GM12892 (cell line): ENCODE measurements at regions not wholly inside any gene's neighbourhood (a gene's known extent, or its start where the extent isn't known, plus 50 kb on each side); places are given as distances from the start of the nearest gene placed in this dataset.

Experiments
- DNase-seq: peaks from one replicate; pipeline ENCODE4 v3.0.0; 2011; ENCODE audit not compliant: insufficient read length
- FAIRE-seq: peaks from 2 replicates; lab custom pipeline; 2011; peaks lifted over from hg19 to GRCh38; lab: Jason Lieb, UNC
- POLR2A ChIP-seq: IDR thresholded peaks from 2 replicates; pipeline ENCODE4 v1.6.1; 2011; ENCODE audit warnings: low read depth, low read length, control low read depth
- POLR2AphosphoS5 ChIP-seq: IDR thresholded peaks from 2 replicates; pipeline ENCODE4 v1.6.1; 2011; ENCODE audit warnings: low read depth, low read length, control low read depth
- TAF1 ChIP-seq: IDR thresholded peaks from 2 replicates; pipeline ENCODE4 v1.6.1; 2011; ENCODE audit warnings: low read depth, mild to moderate bottlenecking, control low read depth, low read length, borderline replicate concordance

DNA sequence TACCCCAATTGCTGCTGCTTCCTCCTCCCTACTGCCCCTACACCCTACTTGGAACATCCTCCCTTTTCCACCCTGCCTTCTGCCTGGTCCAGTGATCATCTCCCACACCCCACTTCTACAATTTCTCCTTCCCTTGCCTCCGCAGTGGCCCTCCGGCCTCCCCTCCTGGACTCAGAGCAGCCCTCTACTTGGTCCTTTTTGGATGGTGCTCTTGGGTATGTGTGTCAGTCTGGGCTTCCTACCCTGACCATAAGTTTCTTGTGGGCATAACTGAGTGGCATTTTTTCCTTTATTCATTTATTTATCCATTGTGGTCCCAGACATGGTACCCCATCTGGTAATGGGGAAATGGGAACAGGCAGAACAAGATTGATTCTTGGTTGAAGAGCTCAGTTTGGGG is 111.4 kb upstream of the NAV2 start:
- no peak for FAIRE-seq
- TF ChIP-seq TAF1: no peak
- TF ChIP-seq POLR2AphosphoS5: no peak
- no peak for TF ChIP-seq POLR2A

DNA sequence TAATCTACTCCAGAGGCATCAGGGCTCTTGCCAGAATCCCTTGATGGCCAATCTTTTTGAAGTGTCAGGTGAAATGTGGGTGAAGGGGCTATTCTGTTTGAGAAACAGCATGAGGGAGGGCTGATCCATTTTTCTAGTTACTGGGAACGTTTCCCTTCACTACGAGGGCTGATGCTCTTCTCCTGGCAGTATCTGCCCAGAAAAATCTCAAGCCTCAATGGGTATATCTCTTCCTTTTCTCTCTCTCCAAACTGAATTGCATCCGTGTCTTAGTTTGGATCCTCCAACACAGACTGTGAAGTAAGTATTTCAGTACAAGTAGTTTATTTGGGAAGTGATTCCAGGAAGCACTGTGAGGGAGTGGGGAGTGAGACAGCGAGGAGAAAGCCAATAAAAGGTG is 113.0 kb upstream of the NAV2 start:
- DNase-seq (no peak), FAIRE-seq (no peak)
- TF ChIP-seq TAF1 (no peak), POLR2AphosphoS5 (no peak), POLR2A (no peak)

More for the DNA sequence above, 111.4 kb upstream of the NAV2 start:
- DNase-seq: no peak

DNA sequence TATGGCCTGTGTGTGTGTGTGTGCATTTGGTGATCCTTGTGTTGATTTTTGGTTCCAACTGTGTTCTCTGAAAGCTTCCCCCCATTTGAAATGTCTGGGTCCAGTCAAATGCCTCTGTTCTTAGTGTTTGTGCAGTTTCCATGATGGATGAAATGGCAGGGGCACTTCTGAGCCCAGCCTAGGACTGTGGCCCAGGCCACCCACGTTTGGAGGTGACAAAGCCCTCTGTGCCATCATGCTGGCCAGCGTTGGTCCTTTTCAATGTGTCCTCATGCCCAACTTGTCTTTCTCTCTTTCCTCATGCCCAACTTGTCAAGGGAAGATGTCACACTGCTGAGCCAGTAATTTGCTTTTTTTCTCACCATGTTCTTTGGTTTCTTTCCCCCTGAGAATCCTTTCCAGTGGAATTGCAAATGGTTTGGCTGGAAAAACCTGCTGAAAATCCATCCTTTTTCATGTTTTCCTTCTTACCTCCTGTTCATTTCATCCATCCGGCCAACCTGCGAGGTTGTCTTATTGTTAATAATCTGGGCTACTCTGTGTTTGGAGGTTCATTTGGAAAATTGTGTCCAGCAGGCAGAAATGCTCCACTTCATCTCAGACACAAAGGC is 113.7 kb upstream of the NAV2 start:
- FAIRE-seq: no peak
- no peak for TF ChIP-seq POLR2AphosphoS5
- TF ChIP-seq POLR2A: no peak
- no peak for TF ChIP-seq TAF1
- no peak for DNase-seq

DNA sequence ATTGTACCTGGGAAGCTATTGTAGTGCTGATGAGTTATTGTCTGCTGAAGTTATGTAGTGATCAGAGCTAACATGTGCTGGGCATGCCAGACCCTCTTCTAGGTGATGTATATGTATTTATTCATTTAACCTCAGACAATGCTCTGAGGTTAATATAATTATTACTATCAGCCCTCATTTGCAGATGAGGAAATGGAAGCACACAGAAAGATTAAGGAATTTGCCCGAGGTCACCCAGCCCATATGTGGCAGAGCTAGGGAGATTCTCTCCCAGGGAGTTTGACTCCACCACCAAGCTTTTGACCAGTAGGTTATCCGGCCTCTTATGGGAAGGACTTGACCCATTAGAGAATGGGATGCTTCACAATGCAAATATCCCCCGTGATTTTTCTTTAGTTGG is 114.2 kb upstream of the NAV2 start:
- no peak for FAIRE-seq
- no peak for DNase-seq
- no peak for TF ChIP-seq POLR2A
- no peak for TF ChIP-seq POLR2AphosphoS5
- no peak for TF ChIP-seq TAF1

- FAIRE-seq: no peak
- DNase-seq: no peak
- no peak for TF ChIP-seq TAF1
- no peak for TF ChIP-seq POLR2A
- no peak for TF ChIP-seq POLR2AphosphoS5
Observed at GRCh38 chr11:19597876-19598275, 114.8 kb upstream of the NAV2 start.

DNA sequence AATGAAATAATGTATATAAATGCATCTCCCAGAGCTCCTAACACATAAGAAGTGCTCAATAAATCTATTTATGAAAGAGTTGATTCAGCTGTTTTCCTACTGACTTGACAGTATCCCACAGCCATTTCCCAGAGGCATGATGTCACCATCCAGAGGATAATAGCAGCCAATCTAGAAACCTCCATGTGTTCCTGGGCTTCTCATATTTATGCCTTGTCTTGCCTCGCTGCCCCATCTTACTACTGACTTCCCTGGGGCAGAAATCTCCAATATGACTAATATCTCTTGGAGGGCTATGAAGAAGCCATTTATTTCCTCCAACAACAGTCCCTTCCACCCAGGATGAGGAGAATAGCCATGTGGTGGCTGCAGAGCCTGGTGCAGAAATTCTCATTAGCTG is 115.4 kb upstream of the NAV2 start:
- DNase-seq: no peak
- FAIRE-seq: no peak

DNA sequence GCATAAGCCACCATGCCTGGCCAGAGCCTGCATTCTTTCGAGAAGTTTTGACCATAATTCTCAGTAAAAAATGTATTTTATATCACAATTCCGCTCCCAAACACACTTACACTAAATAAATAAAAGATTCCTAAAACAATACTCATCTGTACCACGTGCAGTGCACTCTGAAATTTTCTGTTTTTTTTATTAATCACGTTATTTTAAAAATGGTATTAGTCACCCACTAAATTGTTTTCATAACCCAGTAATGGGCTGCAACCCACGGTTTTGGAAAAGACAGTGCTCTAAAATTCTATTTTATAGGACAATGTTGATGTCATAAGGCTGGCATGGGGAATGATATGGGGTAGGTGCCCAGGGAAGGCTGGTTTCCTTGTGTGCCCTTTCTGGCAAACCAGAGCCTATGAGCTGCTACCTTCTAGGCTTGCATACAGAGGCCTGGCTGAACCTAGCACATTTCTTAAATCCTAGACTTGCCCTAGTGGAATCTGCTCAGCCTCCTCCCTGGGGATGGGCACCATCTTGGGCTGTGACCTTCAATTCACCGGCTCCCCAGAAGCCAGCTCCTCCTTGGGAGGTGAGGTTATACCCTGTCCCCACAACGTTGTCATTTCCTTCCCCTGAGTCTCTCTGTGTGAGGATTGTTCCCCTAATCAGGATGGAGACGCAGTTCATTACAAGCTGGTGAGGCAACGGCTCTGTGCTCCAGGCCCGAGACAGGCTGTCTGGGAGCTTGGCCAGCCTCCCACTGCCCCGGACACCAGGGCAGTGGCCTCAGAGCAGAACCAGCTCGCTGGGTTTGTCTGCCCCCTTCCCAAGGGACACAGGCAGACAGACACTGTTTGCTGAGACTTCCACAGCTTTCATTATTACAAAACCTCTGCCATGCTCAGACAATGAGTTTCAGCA is 116.5 kb upstream of the NAV2 start:
- FAIRE-seq (no peak), DNase-seq (no peak)
- TF ChIP-seq TAF1 (no peak), POLR2A (no peak), POLR2AphosphoS5 (no peak)

More for the DNA sequence above, 115.4 kb upstream of the NAV2 start:
- TF ChIP-seq POLR2AphosphoS5 (no peak), TAF1 (no peak), POLR2A (no peak)

GRCh38 chr11:19595499-19595839 is 117.2 kb upstream of the NAV2 start:
- DNase-seq (no peak), FAIRE-seq (no peak)
- TF ChIP-seq POLR2AphosphoS5 (no peak), TAF1 (no peak), POLR2A (no peak)

DNA sequence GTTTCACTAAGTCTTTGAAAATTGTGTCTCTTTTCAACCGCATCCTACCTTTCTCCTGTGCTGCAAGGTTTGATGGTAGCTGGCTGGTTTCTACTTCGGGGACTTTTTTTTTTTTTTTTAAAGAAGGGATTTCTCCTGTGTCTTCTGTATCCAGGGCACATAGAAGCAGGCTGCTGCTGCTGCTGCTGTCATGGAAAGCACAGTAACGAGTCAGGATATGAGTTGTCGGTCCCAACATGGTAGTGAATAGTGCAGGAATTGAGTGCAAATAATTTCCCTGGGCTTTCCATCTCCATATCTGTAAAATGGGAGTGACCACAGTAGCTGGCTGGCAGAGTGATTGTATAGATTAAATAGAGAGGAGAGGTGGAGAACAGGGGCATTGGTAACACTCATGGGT is 118.3 kb upstream of the NAV2 start:
- FAIRE-seq (no peak), DNase-seq (no peak)
- TF ChIP-seq TAF1: no peak

- TF ChIP-seq TAF1 (no peak), POLR2AphosphoS5 (no peak), POLR2A (no peak)
- DNase-seq (no peak), FAIRE-seq (no peak)
Observed at GRCh38 chr11:19592842-19593241, 119.8 kb upstream of the NAV2 start.

DNA sequence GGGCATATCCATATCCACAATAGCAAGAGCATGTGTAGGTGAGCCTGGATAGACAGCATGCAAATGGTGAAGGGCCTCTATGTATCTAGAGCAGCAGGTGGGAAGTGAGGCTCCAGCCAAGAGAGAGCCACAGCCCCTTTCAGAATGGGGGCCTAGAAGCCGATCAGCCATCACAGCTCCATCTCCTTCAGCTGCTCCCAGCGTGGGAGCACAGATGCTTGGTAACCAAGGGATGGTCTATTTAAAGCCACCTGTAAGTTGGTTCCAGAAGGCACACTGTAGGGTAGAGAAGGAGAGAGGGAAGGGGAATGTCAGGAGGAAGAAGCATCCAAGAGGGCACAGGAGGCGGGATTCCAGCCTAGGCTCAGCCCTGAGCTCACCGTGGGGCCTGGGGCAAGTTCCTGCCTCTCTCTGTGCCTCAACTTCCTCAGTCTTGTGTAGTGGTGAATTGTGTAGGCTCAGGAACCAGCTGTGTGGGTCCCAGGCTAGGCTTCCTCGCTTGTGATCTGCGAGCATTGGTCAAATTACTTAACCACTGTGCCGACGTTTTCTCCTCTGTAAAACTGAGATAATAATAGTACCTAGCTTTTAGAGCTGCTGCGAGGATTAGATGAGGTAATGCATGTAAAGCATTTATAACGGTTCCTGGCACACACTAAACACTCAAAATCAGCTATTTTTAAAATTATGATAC is 122.9 kb upstream of the NAV2 start:
- TF ChIP-seq TAF1 (no peak), POLR2AphosphoS5 (no peak), POLR2A (no peak)
- DNase-seq (no peak), FAIRE-seq (no peak)

DNA sequence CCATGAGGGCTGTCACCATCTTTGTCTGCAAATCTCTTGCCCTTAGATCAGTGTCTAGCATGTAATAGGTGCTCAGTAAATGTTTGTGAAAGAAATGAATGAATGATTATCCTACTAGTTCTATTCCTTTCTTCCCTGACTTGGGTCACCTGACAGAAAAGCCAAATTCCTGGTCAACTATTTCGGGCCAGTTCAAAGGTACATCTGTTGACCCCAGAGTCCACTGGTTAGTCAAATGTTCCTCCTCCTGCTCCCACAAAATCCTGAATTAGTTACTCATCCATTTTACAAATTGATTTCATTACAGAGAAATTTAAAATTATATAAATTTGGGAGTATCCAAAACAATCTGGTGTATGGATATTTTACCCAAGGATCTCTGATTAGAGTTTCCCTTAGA is 124.7 kb upstream of the NAV2 start:
- DNase-seq: no peak
- TF ChIP-seq POLR2AphosphoS5: no peak
- TF ChIP-seq POLR2A: no peak
- TF ChIP-seq TAF1: no peak
- no peak for FAIRE-seq
